ENCODE measurements at regions not wholly inside any gene's neighbourhood (a gene's known extent, or its start where the extent isn't known, plus 50 kb on each side); places are given as distances from the start of the nearest gene placed in this dataset.
"Not testable (repeated sequence)": the region's sequence is repeated elsewhere in the genome, so short reads cannot be mapped to it uniquely, and the experiment has no call there.

GRCh38 chr6:144619966-144620365, 334.8 kb downstream of the UTRN start:
- DNase-seq (ENCODE audit: low read depth): no peak

- DNase-seq (ENCODE audit: low read depth): no peak
Measured at GRCh38 chr6:144621332-144621731, 336.2 kb downstream of the UTRN start.

GRCh38 chr6:144624246-144624645, 339.1 kb downstream of the UTRN start:
- no peak for DNase-seq (ENCODE audit: low read depth)

- no peak for DNase-seq (ENCODE audit: low read depth)
Measured at GRCh38 chr6:144624716-144625115, 339.6 kb downstream of the UTRN start.

- DNase-seq (ENCODE audit: low read depth): no peak
Measured at GRCh38 chr6:144630857-144631256, 345.7 kb downstream of the UTRN start.

- DNase-seq (ENCODE audit: low read depth): no peak
Measured at GRCh38 chr6:144632266-144632665, 347.1 kb downstream of the UTRN start.

- DNase-seq (ENCODE audit: low read depth): no peak
Measured at GRCh38 chr6:144633886-144634285, 348.8 kb downstream of the UTRN start.

GRCh38 chr6:144634371-144634770, 349.2 kb downstream of the UTRN start:
- DNase-seq (ENCODE audit: low read depth): no peak

GRCh38 chr6:144635051-144635450, 349.9 kb downstream of the UTRN start:
- DNase-seq (ENCODE audit: low read depth): no peak

- DNase-seq (ENCODE audit: low read depth): not testable (repeated sequence)
Measured at GRCh38 chr6:144636025-144636424, 350.9 kb downstream of the UTRN start.

GRCh38 chr6:144637541-144637940, 352.4 kb downstream of the UTRN start:
- no peak for DNase-seq (ENCODE audit: low read depth)

GRCh38 chr6:144639654-144640053, 354.5 kb downstream of the UTRN start:
- no peak for DNase-seq (ENCODE audit: low read depth)

GRCh38 chr6:144641286-144641685, 356.2 kb downstream of the UTRN start:
- no peak for DNase-seq (ENCODE audit: low read depth)

- no peak for DNase-seq (ENCODE audit: low read depth)
Measured at GRCh38 chr6:144644776-144645175, 359.6 kb downstream of the UTRN start.

- DNase-seq (ENCODE audit: low read depth): no peak
Measured at GRCh38 chr6:144646093-144647056, 361.2 kb downstream of the UTRN start.

- no peak for DNase-seq (ENCODE audit: low read depth)
Measured at GRCh38 chr6:144647406-144647964, 362.4 kb downstream of the UTRN start.

GRCh38 chr6:144647971-144648651, 363.0 kb downstream of the UTRN start:
- DNase-seq (ENCODE audit: low read depth): no peak

GRCh38 chr6:144649085-144649484, 363.9 kb downstream of the UTRN start:
- no peak for DNase-seq (ENCODE audit: low read depth)

GRCh38 chr6:144651234-144651633, 366.1 kb downstream of the UTRN start:
- DNase-seq (ENCODE audit: low read depth): no peak

GRCh38 chr6:144652292-144652891, 367.3 kb downstream of the UTRN start:
- DNase-seq (ENCODE audit: low read depth): no peak

- no peak for DNase-seq (ENCODE audit: low read depth)
Measured at GRCh38 chr6:144653885-144654505, 368.9 kb downstream of the UTRN start.

GRCh38 chr6:144654506-144654905, 369.4 kb downstream of the UTRN start:
- DNase-seq (ENCODE audit: low read depth): no peak

All from fibroblast of gingiva (primary cell).